Hematopoietic multipotent progenitor cell treated with erythropoietin and hydrocortisone succinate and interleukin-3 and kit ligand, for 17 days (in vitro differentiated cells): ENCODE measurements at regions not wholly inside any gene's neighbourhood (a gene's known extent, or its start where the extent isn't known, plus 50 kb on each side); places are given as distances from the start of the nearest gene placed in this dataset.

Source experiments
- DNase-seq: peaks from one replicate; pipeline ENCODE4 v3.0.0-alpha.2; 2015; ENCODE audit warnings: low spot score

GRCh38 chr2:12795851-12796250 is 79.1 kb downstream of the TRIB2 start:
- DNase-seq: no peak

- no peak for DNase-seq
These were observed 79.9 kb downstream of the TRIB2 start for GRCh38 chr2:12796657-12797056.

- DNase-seq: no peak
These were observed 81.1 kb downstream of the TRIB2 start for GRCh38 chr2:12797815-12798214.

- DNase-seq: no peak
These were observed 86.9 kb downstream of the TRIB2 start for GRCh38 chr2:12803607-12804006.

- no peak for DNase-seq
These were observed 87.5 kb downstream of the TRIB2 start for GRCh38 chr2:12804091-12804856.

GRCh38 chr2:12805033-12805432 is 88.3 kb downstream of the TRIB2 start:
- DNase-seq: no peak

GRCh38 chr2:12806549-12807242 is 90.0 kb downstream of the TRIB2 start:
- no peak for DNase-seq

GRCh38 chr2:12807907-12808810 is 91.4 kb downstream of the TRIB2 start:
- DNase-seq: no peak

GRCh38 chr2:12809526-12809925 is 92.8 kb downstream of the TRIB2 start:
- DNase-seq: no peak

GRCh38 chr2:12811916-12812315 is 95.2 kb downstream of the TRIB2 start:
- no peak for DNase-seq

- no peak for DNase-seq
These were observed 96.4 kb downstream of the TRIB2 start for GRCh38 chr2:12813166-12813565.

GRCh38 chr2:12816379-12817306 is 99.9 kb downstream of the TRIB2 start:
- no peak for DNase-seq

- DNase-seq: no peak
These were observed 101.1 kb downstream of the TRIB2 start for GRCh38 chr2:12817870-12818269.

GRCh38 chr2:12818416-12819102 is 101.8 kb downstream of the TRIB2 start:
- no peak for DNase-seq

GRCh38 chr2:12819103-12819475 is 102.4 kb downstream of the TRIB2 start:
- no peak for DNase-seq

- DNase-seq: no peak
These were observed 103.0 kb downstream of the TRIB2 start for GRCh38 chr2:12819721-12820120.

GRCh38 chr2:12821656-12822055 is 104.9 kb downstream of the TRIB2 start:
- no peak for DNase-seq

GRCh38 chr2:12824351-12824777 is 107.6 kb downstream of the TRIB2 start:
- DNase-seq: no peak

GRCh38 chr2:12824778-12825379 is 108.1 kb downstream of the TRIB2 start:
- no peak for DNase-seq

- DNase-seq: no peak
These were observed 110.0 kb downstream of the TRIB2 start for GRCh38 chr2:12826781-12827180.
